ENCODE measurements at regions not wholly inside any gene's neighbourhood (a gene's known extent, or its start where the extent isn't known, plus 50 kb on each side); places are given as distances from the start of the nearest gene placed in this dataset.

DNA sequence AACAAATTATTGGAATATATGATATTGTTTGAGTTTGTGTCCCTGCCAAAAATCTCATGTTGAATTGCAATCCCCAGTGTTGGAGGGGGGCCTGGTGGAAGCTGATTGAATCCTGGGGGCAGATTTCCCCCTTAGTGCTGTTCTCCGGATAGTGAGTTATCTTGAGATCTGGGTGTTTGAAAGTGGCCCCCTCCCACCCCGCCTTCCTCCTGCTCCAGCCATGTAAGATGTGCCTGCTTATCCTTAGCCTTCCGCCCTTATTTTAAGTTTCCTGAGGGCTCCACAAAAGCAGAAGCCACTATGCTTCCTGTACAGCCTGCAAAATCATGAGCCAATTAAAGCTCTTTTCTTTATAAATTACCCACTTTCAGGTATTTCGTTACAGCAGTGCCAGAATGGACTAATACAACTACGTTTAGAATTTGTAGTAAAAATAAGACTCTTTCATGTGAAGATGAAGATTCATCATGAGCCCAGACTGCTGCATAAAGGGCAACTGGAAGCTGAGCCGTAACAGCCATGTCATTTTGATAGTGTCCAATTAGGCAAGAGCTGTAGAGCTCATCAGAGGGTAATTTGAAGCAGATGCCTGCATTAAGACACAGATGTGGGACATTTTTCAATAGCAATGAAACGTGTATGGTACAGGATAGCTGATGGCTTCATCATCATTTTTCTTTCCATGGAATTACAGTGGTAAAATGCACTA is 1007.2 kb downstream of the REEP3 start:
- Histone ChIP-seq H4K20me1 (replicated peaks; ENCODE audit: insufficient read depth) (no peaks in the 10 kb centered on the region), H3K27ac (ENCODE audit: low read depth) (no peak overlapping the region), H2AFZ (peak overlapping the region; percentile 36; the same call in 1 of the 2 replicates), H3K27me3 (ENCODE audit: insufficient read depth) (no peaks in the 10 kb centered on the region), H3K4me2 (no peak overlapping the region), H3K4me1 (ENCODE audit: insufficient read depth) (no peaks in the 10 kb centered on the region), H3K9me2 (ENCODE audit: insufficient read depth) (no peaks in the 10 kb centered on the region), H3K79me2 (replicated peaks; ENCODE audit: insufficient read depth) (no peaks in the 10 kb centered on the region), H3F3A (replicated peaks; ENCODE audit: low read depth) (no peaks in the 10 kb centered on the region), H3K4me3 (no peak overlapping the region), H3K36me3 (ENCODE audit: insufficient read depth) (no peaks in the 10 kb centered on the region)
- H3K4me1 Mint-ChIP-seq, result no peaks in the 10 kb centered on the region
- ATAC-seq, result no peak
- H3K27ac Mint-ChIP-seq, result no peak overlapping the region
- no peak for TF ChIP-seq EZH2phosphoT487 (IDR thresholded peaks at IDR 0.05; ENCODE audit: unreplicated experiment)
- no peak for TF ChIP-seq ZNF114 (CRISPR knock-in tag; IDR thresholded peaks at IDR 0.05)
- TF ChIP-seq NANOG (IDR thresholded peaks at IDR 0.05; ENCODE audit: borderline replicate concordance), result no peak
- TF ChIP-seq, protein P1, sequence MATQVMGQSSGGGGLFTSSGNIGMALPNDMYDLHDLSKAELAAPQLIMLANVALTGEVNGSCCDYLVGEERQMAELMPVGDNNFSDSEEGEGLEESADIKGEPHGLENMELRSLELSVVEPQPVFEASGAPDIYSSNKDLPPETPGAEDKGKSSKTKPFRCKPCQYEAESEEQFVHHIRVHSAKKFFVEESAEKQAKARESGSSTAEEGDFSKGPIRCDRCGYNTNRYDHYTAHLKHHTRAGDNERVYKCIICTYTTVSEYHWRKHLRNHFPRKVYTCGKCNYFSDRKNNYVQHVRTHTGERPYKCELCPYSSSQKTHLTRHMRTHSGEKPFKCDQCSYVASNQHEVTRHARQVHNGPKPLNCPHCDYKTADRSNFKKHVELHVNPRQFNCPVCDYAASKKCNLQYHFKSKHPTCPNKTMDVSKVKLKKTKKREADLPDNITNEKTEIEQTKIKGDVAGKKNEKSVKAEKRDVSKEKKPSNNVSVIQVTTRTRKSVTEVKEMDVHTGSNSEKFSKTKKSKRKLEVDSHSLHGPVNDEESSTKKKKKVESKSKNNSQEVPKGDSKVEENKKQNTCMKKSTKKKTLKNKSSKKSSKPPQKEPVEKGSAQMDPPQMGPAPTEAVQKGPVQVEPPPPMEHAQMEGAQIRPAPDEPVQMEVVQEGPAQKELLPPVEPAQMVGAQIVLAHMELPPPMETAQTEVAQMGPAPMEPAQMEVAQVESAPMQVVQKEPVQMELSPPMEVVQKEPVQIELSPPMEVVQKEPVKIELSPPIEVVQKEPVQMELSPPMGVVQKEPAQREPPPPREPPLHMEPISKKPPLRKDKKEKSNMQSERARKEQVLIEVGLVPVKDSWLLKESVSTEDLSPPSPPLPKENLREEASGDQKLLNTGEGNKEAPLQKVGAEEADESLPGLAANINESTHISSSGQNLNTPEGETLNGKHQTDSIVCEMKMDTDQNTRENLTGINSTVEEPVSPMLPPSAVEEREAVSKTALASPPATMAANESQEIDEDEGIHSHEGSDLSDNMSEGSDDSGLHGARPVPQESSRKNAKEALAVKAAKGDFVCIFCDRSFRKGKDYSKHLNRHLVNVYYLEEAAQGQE (IDR thresholded peaks at IDR 0.05; ENCODE audit: unreplicated experiment), result no peak
- TF ChIP-seq, protein P2, sequence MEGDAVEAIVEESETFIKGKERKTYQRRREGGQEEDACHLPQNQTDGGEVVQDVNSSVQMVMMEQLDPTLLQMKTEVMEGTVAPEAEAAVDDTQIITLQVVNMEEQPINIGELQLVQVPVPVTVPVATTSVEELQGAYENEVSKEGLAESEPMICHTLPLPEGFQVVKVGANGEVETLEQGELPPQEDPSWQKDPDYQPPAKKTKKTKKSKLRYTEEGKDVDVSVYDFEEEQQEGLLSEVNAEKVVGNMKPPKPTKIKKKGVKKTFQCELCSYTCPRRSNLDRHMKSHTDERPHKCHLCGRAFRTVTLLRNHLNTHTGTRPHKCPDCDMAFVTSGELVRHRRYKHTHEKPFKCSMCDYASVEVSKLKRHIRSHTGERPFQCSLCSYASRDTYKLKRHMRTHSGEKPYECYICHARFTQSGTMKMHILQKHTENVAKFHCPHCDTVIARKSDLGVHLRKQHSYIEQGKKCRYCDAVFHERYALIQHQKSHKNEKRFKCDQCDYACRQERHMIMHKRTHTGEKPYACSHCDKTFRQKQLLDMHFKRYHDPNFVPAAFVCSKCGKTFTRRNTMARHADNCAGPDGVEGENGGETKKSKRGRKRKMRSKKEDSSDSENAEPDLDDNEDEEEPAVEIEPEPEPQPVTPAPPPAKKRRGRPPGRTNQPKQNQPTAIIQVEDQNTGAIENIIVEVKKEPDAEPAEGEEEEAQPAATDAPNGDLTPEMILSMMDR (conservative IDR thresholded peaks at IDR 0.05; ENCODE audit: low read depth in 2 of 2), result no peak
- no peak for TF ChIP-seq JUNB (IDR thresholded peaks at IDR 0.05; ENCODE audit: unreplicated experiment)
- TF ChIP-seq ZNF331 (CRISPR knock-in tag; IDR thresholded peaks at IDR 0.05; ENCODE audit: low read depth), result no peak
- no peak for TF ChIP-seq STAT1 (IDR thresholded peaks at IDR 0.05; ENCODE audit: unreplicated experiment)
- TF ChIP-seq, protein P3, sequence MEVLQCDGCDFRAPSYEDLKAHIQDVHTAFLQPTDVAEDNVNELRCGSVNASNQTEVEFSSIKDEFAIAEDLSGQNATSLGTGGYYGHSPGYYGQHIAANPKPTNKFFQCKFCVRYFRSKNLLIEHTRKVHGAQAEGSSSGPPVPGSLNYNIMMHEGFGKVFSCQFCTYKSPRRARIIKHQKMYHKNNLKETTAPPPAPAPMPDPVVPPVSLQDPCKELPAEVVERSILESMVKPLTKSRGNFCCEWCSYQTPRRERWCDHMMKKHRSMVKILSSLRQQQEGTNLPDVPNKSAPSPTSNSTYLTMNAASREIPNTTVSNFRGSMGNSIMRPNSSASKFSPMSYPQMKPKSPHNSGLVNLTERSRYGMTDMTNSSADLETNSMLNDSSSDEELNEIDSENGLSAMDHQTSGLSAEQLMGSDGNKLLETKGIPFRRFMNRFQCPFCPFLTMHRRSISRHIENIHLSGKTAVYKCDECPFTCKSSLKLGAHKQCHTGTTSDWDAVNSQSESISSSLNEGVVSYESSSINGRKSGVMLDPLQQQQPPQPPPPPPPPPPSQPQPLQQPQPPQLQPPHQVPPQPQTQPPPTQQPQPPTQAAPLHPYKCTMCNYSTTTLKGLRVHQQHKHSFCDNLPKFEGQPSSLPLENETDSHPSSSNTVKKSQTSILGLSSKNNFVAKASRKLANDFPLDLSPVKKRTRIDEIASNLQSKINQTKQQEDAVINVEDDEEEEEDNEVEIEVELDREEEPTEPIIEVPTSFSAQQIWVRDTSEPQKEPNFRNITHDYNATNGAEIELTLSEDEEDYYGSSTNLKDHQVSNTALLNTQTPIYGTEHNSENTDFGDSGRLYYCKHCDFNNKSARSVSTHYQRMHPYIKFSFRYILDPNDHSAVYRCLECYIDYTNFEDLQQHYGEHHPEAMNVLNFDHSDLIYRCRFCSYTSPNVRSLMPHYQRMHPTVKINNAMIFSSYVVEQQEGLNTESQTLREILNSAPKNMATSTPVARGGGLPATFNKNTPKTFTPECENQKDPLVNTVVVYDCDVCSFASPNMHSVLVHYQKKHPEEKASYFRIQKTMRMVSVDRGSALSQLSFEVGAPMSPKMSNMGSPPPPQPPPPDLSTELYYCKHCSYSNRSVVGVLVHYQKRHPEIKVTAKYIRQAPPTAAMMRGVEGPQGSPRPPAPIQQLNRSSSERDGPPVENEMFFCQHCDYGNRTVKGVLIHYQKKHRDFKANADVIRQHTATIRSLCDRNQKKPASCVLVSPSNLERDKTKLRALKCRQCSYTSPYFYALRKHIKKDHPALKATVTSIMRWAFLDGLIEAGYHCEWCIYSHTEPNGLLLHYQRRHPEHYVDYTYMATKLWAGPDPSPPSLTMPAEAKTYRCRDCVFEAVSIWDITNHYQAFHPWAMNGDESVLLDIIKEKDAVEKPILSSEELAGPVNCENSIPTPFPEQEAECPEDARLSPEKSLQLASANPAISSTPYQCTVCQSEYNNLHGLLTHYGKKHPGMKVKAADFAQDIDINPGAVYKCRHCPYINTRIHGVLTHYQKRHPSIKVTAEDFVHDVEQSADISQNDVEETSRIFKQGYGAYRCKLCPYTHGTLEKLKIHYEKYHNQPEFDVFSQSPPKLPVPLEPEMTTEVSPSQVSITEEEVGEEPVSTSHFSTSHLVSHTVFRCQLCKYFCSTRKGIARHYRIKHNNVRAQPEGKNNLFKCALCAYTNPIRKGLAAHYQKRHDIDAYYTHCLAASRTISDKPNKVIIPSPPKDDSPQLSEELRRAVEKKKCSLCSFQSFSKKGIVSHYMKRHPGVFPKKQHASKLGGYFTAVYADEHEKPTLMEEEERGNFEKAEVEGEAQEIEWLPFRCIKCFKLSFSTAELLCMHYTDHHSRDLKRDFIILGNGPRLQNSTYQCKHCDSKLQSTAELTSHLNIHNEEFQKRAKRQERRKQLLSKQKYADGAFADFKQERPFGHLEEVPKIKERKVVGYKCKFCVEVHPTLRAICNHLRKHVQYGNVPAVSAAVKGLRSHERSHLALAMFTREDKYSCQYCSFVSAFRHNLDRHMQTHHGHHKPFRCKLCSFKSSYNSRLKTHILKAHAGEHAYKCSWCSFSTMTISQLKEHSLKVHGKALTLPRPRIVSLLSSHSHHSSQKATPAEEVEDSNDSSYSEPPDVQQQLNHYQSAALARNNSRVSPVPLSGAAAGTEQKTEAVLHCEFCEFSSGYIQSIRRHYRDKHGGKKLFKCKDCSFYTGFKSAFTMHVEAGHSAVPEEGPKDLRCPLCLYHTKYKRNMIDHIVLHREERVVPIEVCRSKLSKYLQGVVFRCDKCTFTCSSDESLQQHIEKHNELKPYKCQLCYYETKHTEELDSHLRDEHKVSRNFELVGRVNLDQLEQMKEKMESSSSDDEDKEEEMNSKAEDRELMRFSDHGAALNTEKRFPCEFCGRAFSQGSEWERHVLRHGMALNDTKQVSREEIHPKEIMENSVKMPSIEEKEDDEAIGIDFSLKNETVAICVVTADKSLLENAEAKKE (CRISPR knock-in tag; IDR thresholded peaks at IDR 0.05), result no peak
- TF ChIP-seq, protein P4, sequence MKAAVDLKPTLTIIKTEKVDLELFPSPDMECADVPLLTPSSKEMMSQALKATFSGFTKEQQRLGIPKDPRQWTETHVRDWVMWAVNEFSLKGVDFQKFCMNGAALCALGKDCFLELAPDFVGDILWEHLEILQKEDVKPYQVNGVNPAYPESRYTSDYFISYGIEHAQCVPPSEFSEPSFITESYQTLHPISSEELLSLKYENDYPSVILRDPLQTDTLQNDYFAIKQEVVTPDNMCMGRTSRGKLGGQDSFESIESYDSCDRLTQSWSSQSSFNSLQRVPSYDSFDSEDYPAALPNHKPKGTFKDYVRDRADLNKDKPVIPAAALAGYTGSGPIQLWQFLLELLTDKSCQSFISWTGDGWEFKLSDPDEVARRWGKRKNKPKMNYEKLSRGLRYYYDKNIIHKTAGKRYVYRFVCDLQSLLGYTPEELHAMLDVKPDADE (IDR thresholded peaks at IDR 0.05), result no peak
- TF ChIP-seq CREB1 (CRISPR knock-in tag; IDR thresholded peaks at IDR 0.05; ENCODE audit: low read depth), result no peak
- TF ChIP-seq POLR2AphosphoS5 (IDR thresholded peaks at IDR 0.05; ENCODE audit: low read depth), result no peak
- TF ChIP-seq EZH2 (IDR thresholded peaks at IDR 0.05; ENCODE audit: low read depth, unreplicated experiment), result no peak
- H3K36me3 Mint-ChIP-seq (ENCODE audit: low read depth), result no peaks in the 10 kb centered on the region
- no peak for DNase-seq (ENCODE audit: low spot score)
- H3K4me3 Mint-ChIP-seq, result no peak overlapping the region
- no peaks in the 10 kb centered on the region for H3K9me3 Mint-ChIP-seq
- H3K27me3 Mint-ChIP-seq (ENCODE audit: insufficient read depth, low read depth, poor library complexity), result no peaks in the 10 kb centered on the region
